Cardiac muscle cell (in vitro differentiated cells and primary cell): ENCODE measurements at regions not wholly inside any gene's neighbourhood (a gene's known extent, or its start where the extent isn't known, plus 50 kb on each side); places are given as distances from the start of the nearest gene placed in this dataset.
"Not testable (repeated sequence)": the region's sequence is repeated elsewhere in the genome, so short reads cannot be mapped to it uniquely, and the experiment has no call there.

Source experiments
- DNase-seq, 2 donors: peaks; one replicate each; pipeline versions ENCODE4 v3.0.0 to v3.0.0-alpha.2; 2010 to 2017; ENCODE audit warnings: low read depth in 1 of 2, low spot score in 1 of 2
- H3K27ac ChIP-seq: fragments of 200-600 bp; sonication (generic); 2 replicates; pipeline ENCODE4 v1.5.1; 2016
- H3K27me3 ChIP-seq: fragments of 200-600 bp; sonication (generic); 2 replicates; pipeline ENCODE4 v1.6.0; 2016; ENCODE audit warnings: control low read depth
- H3K36me3 ChIP-seq: fragments of 200-600 bp; sonication (generic); 2 replicates; pipeline ENCODE4 v1.5.1; 2016; ENCODE audit warnings: control low read depth
- H3K4me1 ChIP-seq: fragments of 200-600 bp; sonication (generic); 2 replicates; pipeline ENCODE4 v1.8.1; 2017; ENCODE audit warnings: low read depth, mild to moderate bottlenecking, mixed run types
- H3K4me3 ChIP-seq: fragments of 200-600 bp; sonication (generic); 2 replicates; pipeline ENCODE4 v1.5.1; 2016; ENCODE audit warnings: mild to moderate bottlenecking
- H3K9me3 ChIP-seq: fragments of 200-600 bp; sonication (generic); 2 replicates; pipeline ENCODE4 v1.5.1; 2017; ENCODE audit warnings: low read depth, mild to moderate bottlenecking, control low read depth
- TF ChIP-seq, protein P1 (sequence below): IDR thresholded peaks from 2 replicates; pipeline ENCODE4 v1.5.1; 2012; ENCODE audit warnings: low read depth, mild to moderate bottlenecking, low read length

DNA sequence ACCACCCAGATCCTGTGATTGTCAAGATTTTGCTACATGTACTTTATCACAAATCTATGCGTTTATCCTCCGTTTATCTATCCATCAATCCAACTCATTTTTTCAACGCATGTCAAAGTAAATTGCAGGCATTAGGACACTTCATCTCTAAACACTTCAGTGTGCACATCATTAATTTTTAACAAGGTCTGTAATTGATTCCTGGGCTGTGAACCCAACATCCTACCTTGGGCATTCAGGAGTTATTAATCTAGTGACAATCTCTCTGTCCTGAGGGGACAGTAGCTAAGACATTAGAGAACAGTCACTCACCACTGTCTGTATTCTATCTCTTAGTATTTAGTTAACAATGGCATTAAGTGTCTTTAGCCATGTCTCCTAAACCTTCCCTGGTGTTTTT is 264.7 kb downstream of the SOX9 start:
- no peak overlapping the region for H3K27ac ChIP-seq
- no peak overlapping the region for H3K4me3 ChIP-seq
- H3K9me3 ChIP-seq = no peaks in the 10 kb centered on the region
- H3K27me3 ChIP-seq = no peaks in the 10 kb centered on the region
- H3K36me3 ChIP-seq = no peaks in the 10 kb centered on the region
- no peaks in the 10 kb centered on the region for H3K4me1 ChIP-seq
- no peak for DNase-seq
- TF ChIP-seq, protein P1, sequence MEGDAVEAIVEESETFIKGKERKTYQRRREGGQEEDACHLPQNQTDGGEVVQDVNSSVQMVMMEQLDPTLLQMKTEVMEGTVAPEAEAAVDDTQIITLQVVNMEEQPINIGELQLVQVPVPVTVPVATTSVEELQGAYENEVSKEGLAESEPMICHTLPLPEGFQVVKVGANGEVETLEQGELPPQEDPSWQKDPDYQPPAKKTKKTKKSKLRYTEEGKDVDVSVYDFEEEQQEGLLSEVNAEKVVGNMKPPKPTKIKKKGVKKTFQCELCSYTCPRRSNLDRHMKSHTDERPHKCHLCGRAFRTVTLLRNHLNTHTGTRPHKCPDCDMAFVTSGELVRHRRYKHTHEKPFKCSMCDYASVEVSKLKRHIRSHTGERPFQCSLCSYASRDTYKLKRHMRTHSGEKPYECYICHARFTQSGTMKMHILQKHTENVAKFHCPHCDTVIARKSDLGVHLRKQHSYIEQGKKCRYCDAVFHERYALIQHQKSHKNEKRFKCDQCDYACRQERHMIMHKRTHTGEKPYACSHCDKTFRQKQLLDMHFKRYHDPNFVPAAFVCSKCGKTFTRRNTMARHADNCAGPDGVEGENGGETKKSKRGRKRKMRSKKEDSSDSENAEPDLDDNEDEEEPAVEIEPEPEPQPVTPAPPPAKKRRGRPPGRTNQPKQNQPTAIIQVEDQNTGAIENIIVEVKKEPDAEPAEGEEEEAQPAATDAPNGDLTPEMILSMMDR = no peak

DNA sequence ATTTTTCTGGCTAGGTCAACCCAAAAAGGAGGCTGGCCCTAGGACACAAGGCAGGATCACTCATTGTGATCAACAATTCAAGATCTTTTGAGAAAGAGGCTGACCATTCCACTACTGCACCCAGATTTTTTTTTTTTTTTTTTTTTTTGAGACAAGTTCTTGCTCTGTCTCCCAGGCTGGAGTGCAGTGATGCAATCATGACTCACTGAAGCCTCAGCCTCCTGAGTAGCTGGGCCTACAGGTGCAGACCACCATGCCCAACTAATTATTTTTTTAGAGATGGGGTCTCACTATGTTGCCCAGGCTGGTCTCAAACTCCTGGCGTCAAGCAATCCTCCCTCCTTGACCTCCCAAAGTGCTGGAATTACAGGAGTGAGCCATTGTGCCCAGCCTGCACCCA is 265.4 kb downstream of the SOX9 start:
- H3K9me3 ChIP-seq, H3K4me1 ChIP-seq, H3K27ac ChIP-seq, H3K4me3 ChIP-seq, H3K36me3 ChIP-seq, H3K27me3 ChIP-seq: not testable (repeated sequence)
- DNase-seq = peak in 1 of 2 donors; percentile 63

DNA sequence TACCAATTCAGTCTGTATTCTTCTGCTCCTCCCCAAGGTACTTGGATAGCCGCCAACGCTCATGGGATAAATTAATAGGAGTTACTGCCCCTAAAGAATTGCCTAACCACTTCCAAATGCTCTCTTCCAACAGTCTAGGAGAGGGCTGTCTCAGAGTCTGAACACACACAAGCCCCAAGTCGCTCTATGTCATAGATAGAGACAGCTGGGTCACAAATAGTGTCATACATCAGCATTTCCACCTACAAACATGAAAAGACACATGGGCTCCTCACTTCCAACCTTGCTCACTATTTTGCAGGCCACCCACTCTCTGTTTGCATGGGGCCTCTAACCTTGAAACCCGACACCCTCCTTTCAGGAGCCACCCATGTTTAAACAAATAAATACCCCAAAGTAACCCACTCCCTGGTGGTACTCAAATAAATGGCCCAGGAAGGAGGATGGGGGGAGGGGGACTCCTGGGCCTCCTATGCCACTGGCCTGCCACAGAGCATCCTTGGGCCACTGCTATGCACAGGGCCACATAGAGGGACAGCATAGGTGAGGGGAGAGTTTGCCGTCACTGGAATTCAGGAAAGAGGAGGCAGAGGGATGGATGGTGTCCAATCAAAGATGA is 265.9 kb downstream of the SOX9 start:
- H3K4me1 ChIP-seq = no peaks in the 10 kb centered on the region
- no peak overlapping the region for H3K27ac ChIP-seq
- TF ChIP-seq, protein P1 = no peak
- H3K36me3 ChIP-seq = no peaks in the 10 kb centered on the region
- no peaks in the 10 kb centered on the region for H3K27me3 ChIP-seq
- no peak for DNase-seq
- no peaks in the 10 kb centered on the region for H3K9me3 ChIP-seq
- no peak overlapping the region for H3K4me3 ChIP-seq

DNA sequence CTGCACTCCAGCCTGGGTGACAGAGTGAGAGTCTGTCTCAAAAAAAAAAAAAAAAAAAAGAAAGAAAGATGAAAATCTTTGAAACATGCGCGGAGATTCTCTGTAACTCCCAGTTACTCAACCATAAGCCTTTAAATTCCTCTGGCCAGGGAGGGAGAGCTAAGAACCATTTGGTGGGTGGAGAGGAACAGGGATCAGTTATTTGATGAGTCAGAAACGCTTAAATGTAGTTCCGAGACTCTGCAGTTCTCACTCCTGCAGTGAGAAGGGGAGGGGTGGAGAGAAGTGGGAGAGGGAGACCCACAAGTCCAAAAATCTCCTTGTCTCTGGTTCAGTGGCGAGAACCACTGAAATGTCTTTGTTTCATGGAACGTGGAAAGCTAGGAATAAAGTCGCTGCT is 266.7 kb downstream of the SOX9 start:
- no peak overlapping the region for H3K4me3 ChIP-seq
- no peaks in the 10 kb centered on the region for H3K36me3 ChIP-seq
- TF ChIP-seq, protein P1 = no peak
- no peak overlapping the region for H3K27ac ChIP-seq
- H3K27me3 ChIP-seq = no peaks in the 10 kb centered on the region
- no peaks in the 10 kb centered on the region for H3K4me1 ChIP-seq
- no peaks in the 10 kb centered on the region for H3K9me3 ChIP-seq
- DNase-seq = peak in 1 of 2 donors; percentile 85

DNA sequence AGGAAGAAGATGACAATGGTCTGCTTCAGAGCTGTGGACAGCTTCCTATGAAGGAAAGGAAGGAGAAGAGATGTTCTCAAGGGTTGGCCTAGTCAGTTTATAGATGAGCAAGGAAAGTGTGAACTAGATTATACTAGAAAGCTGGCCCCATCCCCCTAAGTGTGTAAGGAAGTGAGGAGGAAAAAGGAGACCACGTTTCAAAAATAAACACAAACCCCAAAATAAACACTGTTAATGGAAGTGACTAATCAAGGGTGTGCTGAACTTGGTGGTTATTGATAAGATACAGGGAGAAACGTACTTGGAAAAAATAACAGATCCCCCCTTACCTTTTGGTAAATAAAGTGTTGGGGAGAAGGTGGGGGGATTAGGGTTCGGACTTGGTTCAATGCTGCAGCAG is 267.1 kb downstream of the SOX9 start:
- Histone ChIP-seq H3K9me3 (no peaks in the 10 kb centered on the region), H3K27ac (no peak overlapping the region), H3K27me3 (no peaks in the 10 kb centered on the region), H3K4me1 (no peaks in the 10 kb centered on the region), H3K4me3 (no peak overlapping the region), H3K36me3 (no peaks in the 10 kb centered on the region)
- no peak for DNase-seq
- TF ChIP-seq, protein P1 = no peak

DNA sequence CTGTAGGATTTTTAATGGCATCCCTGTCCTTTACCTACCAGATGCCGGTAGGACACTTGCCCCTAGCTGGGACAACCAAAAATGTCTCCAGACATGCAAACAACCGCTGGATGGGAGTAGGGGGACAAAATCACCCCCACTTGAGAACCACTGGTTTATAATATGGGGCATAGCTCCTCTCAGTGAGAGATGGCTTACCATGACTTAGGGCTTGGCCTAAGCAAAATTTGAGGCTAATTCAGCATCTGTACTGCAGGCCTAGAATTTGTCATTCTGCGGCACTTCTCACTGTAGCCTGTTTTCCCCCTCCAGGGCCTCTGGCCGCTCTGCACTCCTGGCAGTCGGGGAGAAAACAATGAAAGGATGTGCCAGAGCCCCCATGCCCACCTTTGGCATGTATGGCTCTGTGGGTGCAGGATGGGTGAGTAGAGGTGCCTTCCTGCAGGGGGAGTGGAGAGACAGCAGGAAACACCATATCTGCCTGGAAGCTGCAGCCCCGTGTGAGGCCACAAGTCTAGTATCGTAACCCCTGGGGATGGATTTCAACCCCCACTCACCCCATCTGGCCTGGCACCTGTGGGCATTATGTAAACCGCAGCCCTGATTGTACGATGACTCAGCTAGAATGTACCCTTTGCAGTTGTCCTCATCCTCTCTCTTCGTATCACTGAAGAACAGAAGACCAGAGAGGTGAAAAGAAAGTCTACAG is 268.1 kb downstream of the SOX9 start:
- TF ChIP-seq, protein P1 = peak; percentile 35
- Histone ChIP-seq H3K4me3 (no peak overlapping the region), H3K27ac (no peak overlapping the region), H3K36me3 (no peaks in the 10 kb centered on the region), H3K4me1 (no peaks in the 10 kb centered on the region), H3K9me3 (no peaks in the 10 kb centered on the region), H3K27me3 (no peaks in the 10 kb centered on the region)
- DNase-seq = peak in 1 of 2 donors; percentile 33
